Glomerular visceral epithelial cell (primary cell): ENCODE measurements at regions not wholly inside any gene's neighbourhood (a gene's known extent, or its start where the extent isn't known, plus 50 kb on each side); places are given as distances from the start of the nearest gene placed in this dataset.

ENCODE experiments used
- DNase-seq: peaks from one replicate; pipeline ENCODE4 v3.0.0-alpha.2; 2016; ENCODE audit errors: extremely low spot score

DNA sequence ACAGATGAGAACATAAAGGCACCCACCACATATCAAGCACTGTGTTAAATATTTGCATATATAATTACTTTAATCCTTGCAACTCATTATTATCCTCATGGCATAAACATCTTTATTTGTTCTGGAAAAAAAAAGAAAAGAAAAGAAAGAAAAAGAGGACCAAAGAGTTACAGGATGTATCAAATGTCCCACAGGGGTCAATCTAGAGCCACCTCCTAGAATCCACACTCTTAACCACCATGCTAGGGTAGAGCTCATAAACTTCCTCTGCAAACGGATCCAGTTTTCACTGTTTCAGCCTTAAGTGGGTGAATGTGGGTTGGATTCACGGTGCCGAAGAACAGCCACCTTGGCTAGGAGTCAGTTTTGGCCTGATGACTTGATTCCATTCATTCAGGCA, 171.1 kb upstream of the PPARGC1A start:
- no peak for DNase-seq

DNA sequence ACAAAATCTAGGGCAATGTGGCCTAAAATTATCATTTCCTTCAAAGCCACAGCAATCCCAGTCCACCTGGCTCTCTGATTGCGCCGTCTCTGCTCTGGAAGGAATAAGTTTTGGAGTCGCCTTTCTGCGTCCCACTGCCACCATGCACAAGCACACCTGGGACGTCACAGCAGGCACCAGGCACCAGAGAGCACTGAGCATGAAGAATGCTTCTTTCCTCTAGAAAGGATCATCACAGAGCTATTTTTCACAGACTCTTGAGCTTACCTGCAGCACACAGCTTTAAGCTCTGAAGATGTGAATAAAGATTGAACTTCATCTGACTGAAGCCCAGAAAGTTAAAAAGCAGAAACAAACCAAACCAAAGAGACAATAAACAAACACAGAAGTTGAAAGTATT, 170.0 kb upstream of the PPARGC1A start:
- no peak for DNase-seq

DNA sequence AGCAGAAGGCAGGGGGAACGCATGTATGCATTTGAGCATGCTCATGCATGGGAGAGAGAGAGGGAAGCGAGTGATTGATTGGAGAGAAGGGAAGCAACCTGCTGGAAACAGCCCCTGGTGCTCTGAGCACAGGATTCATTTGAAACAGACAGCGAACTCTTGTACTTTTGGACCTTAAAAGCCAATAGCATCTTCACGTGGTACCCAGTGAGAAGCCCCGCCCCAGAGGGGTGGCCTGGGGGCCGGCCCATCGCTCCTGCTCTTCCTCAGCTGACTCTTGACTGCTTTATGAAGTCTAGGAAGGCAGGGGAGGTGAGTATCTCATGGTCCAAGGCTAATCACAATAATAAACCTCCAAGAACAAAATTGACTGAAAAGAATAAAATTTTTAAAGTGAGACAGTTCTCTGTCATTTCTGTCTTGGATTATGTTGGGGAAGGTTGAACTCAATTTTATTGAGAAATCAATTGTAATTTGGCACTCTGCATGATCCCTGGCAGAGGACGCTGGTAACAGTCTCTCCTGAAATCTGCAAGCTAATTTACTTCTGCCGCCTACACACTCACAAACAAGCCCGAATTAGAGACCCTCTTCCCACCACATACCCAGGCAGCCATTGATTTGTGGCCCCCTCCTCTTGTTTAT, 168.2 kb upstream of the PPARGC1A start:
- no peak for DNase-seq

DNA sequence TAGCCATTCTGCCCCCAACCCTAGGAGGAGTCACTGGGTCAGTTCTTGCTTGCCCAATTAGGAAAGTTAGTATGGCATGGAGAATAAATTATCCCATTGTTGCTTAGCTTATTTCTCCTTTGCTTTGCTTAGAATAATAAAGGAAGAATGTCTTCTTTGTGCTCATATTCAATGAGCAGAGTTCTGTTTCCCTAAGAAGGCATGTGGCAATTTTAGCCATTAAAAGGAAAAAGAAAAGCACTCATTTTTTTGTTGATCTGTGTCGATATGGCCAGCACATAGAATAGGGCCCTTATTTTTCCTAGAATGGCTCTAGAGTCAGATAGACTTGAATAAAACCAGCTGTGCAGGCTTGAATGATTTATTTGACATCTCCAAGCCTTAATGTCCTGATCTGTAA, 166.4 kb upstream of the PPARGC1A start:
- no peak for DNase-seq

DNA sequence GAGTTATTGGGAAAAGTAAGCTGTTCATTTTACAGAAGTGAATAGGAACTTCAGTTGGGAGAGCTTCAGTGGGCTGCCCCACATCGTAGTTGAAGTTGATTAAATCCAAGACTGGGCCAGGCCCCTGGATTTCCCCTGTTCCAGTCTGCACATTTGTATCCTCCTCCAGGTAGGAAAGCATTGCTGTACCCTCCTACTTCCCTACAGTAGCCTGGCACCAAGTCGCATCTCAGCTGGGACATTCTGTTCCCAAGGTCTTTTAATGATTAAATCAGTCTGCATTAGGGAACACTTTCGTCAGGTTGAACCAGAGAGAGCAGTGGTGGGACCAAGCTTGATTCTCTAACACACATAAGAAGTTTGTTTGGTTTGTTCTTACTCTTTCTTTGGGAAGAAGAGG, 165.8 kb upstream of the PPARGC1A start:
- no peak for DNase-seq

DNA sequence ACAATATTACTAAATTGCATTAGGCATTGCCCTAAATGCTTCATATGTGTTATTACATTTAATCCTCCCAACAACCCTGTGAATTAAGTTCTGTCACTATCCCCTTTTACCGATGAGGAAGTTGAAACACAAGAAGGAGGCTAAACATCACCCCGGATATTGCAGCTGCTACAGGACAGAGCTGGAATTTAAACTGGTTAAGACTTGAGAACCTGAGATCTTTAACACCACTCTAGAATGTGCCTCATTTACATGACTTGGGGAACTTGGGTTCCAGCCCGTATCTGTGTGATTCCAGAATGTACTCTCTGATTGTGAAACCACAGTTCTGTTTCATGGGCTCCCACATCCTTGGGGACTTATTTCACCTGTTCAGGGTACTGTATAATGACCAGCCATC, 165.1 kb upstream of the PPARGC1A start:
- no peak for DNase-seq

DNA sequence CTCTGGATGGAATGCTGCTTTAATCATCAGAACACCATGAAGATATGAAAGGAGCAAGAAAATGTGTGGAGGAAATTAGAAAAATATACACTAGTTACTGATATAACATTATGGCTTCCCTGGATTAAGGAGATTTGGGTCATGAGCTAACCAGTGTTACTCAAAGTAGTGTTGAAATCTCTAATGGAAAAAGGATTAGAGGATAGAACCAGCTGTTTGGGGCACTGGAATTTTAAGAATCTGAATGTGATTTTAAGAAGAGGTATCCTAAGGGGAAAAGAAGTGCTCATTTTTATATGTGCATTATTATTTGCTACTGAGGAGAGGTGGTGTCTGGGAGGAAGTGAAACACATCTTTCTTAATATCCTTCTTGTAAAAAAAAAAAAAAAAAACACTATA, 164.1 kb upstream of the PPARGC1A start:
- no peak for DNase-seq

DNA sequence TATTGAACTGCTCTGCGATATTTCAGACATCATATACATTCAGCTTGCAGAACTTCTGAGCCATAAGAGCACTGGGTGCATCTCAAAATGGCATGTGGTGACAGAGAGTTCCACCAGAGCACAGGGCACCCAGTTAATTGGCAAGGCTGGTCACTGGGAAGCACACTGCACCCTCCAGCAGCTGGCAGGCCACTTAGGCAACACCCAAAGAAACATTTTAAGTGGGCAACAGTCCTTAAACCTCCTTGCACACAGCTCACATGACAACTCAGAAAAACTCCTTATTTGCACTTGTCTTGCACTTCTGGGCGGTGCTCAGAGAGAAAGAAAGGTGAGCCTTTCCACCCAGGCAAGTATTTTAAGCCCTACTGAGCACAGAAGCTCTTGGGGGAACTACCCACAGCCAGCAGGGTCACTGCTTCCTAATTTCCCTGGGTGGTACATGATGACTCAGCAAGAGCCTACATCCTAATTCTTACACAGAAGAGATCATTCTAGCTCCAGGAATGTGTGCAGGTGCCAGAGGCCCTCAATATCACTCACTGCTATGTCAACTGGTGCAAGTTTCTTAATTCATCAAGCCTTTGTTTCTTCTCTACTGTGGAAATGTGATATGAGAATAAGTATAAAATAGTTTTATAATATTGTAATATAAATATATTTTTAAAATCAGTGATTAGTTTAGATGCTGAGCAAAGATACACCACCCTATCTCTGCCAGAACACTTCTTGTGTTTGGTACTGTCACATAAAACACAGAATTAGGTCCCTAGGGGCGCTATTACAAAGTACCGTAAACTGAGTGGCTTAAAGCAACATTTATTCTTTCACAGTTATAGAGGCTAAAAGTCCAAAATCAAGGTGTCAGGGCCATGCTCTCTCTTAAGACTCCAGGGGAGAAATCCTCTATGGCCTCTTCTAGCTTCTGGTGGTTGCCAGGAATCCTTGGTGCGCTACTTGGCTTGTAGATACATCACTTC, 155.1 kb upstream of the PPARGC1A start:
- DNase-seq = no peak

DNA sequence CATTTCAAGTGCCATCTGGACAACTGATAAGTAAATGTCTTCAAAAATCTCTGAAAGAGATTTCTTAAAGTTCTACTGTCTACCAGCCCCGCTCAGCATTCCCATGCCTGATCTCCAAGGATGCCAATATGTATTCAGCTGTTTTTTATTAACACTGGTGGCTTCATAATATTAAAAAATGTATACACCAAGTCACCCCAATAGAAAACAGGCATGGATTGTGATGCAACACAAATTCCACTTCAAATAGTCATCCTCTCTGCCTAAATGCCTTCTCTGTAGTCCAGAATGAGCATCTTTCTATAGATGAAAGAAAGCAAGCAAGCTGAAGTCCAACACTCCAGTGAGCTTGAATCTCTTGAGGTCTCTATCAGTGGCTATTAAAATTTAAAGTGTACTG, 152.2 kb upstream of the PPARGC1A start:
- peak; percentile 17 for DNase-seq

DNA sequence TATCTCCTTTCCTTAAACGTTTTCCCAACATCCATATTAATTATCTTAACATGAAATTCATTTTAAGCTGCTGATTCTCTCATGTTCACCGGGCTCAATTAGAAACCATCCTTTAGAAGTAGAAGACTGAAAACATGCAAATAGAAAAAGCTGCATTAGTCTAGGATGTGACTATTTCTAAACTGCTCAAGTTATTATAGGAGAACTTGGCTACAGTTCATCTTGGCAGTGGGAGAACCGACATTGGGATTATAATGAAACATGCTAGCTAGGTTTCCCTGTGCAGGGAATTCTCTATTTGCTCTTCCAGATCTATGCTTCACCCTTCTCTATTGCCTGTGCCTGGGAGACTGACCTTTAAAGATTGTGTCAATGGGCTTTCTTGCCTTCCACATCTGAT, 151.0 kb upstream of the PPARGC1A start:
- DNase-seq = no peak

DNA sequence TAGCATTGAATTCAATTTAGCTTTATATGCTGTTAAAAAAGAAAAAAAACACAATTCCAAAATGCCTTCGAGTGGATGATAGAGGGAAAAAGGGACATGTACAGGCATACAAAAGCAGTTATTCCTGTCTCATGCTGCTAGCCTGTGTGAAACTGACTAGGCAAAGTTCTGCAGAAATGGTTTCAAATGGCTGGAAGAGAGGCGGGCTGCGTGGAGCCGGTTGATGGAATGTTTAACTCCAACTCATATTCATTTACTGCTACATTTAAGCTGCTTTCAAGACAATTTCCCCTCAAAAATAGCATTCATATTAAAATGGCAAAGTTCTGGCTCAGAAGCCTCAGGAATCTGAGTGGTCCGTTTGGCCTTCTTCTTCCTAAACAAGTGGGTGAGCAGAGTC, 143.8 kb upstream of the PPARGC1A start:
- DNase-seq = no peak

DNA sequence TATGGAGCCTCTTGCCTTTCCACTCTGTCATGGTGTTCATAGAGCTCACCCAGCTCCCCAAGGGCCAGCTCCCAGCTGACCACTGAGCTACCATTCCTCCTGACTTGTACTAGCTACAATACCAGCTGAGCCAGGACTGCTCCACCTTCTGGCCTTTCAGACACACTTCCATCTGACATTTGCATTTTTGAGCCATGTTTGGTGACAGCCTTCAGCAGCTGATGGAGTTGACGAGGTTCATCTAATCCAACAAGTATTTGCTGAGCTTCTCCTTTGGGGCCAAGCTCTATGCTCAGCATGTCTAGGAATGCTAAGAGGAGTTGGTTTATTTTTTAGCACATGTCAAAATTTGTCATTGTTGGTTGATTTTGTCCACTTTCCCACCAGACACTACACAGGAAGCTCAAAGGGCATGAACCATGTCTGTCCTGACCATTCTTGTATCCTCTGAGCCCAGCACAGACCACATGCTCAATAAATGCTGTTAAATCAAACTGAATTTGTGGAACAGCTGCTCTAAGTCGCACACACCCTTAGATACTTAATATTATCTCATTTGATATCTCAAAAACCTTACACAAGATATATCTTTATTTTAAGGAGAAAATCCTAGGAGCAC, 142.6 kb upstream of the PPARGC1A start:
- DNase-seq = peak; percentile 8

DNA sequence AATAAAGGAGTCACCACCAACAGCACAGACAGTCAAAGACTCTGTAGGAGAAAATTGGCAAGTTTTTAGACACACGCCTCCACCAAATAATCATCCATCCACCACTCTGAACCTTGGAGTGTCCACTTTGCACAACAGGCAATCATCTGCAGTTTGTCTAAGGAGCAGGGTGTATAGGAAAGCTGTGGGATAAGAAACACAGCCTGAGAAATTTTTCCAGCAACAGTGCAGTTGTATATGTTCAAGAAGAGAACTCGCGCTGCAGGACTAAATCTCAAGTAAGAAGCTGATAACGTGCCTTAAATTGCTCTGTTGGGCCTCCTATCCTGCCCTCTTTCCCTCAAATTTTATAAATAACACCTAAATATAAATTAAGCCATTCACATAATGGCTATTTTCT, 136.7 kb upstream of the PPARGC1A start:
- DNase-seq = no peak

DNA sequence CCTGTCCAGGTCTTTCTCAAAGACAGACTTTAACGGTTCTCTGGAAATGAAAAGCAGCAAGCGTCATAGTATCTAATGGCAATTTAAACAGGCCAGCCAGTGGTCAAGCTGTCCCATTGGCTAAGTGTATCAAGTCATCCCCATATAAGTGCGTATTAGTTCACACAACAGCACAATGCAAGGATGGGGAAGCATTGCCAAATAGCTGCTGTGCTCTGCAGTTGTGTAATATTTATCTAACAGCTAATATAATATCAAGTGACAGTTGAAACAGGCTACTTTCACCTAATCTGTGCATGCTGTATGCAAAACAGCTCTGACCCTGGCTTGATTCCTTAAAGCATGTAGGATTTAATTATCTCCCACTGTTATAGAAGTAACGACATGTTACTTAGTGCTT, 134.8 kb upstream of the PPARGC1A start:
- no peak for DNase-seq

DNA sequence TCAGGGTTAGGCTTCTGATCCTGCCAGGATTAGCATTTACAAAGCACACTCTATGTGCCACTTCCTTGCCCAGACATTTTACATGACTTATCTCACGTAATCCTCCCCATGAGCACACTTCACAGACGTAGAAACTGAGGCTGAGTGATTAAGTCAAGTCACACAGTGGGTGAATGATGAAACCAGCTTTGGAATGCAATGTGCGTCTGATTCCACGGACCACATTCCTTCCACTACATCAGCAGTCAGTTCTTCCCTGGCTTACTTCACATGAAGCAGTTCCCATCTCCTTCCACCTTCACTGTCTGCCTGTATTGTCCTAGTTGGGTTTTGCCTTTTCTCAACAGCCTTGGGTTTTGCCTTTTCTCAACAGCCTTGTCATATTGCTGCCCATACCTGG, 134.3 kb upstream of the PPARGC1A start:
- no peak for DNase-seq

DNA sequence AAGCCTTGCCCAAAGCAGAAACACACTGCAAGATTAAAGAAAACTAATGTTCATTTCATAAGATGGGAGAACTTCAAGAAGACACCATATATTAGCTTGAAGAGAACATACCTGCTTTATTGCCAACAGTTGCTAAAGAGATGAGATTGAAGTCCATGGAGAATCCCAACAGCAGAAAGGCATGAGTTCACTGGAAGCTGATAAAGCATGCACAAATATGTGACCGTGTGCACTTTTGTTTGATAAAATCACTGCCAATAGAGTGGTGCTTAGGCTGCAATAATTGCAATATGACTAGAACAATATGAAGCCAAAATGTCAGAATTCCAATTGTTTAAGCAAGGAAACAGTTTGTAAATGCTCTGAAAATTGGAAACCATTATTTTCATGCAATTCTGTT, 125.9 kb upstream of the PPARGC1A start:
- no peak for DNase-seq

DNA sequence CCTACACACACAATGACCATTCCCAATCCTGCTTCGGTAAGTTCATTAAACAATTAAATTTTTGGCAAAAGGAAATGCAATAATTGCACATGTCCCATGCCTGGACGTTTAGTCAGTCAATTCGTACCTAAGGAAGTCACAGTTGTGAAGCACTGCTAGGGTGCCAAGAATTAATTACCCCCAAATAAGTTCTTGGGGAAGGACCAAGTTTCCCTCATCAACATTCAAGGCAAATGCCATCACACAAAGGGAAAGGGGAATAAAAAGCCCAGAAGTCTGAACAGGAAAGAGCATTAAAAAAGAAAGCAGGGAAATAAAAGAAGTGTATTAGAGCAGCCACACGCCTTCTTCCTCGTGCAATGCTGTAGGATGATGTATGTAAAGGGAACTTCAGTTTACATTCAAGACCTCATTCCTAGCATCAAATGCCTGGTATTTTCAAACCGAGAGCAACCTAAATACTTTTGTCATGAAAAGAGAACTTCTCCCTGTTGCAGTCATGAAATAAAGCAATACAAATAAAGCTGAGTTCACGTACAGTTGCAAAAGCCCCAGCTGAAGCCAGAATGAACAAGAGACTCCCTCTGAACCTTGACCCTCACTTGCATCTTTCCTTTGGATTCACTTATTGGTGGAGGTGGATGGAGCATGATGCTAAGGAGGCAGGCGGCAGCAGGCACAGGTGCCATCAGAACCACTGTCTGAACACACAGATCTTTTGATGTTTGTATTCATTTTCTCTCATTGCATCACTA, 124.0 kb upstream of the PPARGC1A start:
- no peak for DNase-seq

DNA sequence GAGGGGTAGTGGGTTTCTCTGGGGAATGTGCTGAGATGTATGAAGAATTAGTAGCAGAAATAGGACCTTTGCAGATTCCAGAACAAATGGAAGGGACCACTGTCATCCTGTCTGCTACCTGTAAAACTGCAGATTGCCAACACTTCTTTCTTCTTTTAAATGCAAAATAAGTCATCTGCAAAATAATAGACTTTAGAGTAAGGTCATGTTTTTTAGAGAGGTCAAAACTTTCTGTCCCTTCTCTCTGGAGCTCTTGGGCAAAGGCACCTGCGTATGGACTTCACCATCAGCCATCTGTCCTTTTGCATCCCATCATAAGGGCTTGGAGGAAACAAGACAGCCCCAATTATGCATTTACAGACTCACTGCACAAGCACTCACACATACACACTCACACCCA, 121.1 kb upstream of the PPARGC1A start:
- DNase-seq = no peak

DNA sequence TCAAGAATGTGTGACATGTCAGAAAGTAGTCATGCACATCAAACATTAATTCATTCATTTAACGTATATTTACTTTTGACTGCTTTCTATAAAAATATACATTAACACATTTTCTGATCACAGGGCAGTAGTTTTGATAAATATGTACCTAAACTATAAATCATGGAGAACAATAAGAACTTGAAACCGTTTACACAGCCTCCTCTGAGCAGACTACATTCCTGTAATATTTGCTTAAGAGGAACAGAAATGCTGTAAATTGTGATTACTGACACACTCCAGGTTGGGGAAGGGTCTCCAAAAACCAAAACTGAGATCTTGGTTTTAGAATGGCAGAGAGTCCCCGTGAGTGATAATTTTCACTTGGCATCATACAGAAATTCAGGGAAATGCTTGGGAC, 120.7 kb upstream of the PPARGC1A start:
- DNase-seq = no peak

DNA sequence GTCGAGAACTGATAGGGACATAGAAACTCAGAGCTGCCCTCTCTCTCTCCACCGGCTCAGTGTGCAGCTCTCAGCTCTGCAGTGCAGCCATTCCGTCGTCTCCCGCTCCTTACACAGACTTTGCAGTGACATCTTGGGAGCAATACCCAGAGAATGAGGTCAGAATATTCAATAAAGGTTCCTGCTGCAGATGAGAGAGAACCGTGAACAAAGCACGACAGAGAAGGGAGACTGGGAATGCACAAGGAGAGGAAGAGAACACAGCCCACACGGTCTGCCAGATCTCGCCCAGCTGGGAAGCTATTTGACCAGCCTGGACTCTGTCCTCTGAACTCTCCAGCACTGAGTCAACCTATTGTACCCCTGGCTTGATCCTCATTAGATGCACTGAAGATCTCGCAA, 118.0 kb upstream of the PPARGC1A start:
- no peak for DNase-seq

DNA sequence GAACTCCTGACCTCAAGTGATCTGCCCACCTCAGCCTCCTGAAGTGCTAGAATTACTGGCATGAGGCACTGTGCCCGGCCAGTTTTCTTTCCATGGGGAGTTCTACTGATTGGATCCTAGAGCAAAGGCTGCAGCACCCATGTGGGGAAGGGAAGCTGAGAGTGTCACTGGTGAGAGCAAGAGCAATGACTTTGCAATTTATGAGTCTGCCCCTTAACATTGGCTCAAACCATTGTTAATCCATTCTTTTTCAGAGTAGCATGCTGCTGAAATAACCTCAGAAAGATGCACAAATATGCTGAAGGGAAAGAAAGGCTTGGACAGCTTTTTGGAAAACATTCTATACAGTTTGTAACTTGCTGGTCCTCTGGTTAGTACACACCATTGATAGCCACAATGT, 116.4 kb upstream of the PPARGC1A start:
- DNase-seq = no peak

DNA sequence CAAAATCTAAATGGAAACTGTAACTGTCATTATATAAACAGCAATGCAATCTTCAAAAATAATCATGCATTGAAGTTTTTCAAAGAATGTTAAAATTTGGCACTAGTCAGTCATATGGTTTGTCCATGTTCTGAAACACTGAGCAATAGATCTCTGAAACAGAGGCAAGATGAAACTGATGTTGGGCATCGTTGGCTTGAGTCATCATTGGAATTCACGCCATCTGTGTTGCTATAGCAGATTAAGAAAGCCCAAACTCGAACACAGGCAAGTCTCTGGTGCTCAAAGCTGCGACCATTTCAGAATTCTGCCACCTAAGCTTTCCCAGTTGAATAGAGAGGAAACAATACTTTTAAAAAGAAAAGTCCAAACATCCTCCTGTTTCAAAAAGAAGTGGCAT, 114.1 kb upstream of the PPARGC1A start:
- no peak for DNase-seq
